NCI-H524 treated with DMSO at 0.1 percent for 48 hours (cell line): ENCODE measurements at regions not wholly inside any gene's neighbourhood (a gene's known extent, or its start where the extent isn't known, plus 50 kb on each side); places are given as distances from the start of the nearest gene placed in this dataset.
"Not testable (repeated sequence)": the region's sequence is repeated elsewhere in the genome, so short reads cannot be mapped to it uniquely, and the experiment has no call there.

Source experiments
- DNase-seq: peaks from one replicate; lab custom pipeline; 2025; lab: John Stamatoyannopoulos, UW

DNA sequence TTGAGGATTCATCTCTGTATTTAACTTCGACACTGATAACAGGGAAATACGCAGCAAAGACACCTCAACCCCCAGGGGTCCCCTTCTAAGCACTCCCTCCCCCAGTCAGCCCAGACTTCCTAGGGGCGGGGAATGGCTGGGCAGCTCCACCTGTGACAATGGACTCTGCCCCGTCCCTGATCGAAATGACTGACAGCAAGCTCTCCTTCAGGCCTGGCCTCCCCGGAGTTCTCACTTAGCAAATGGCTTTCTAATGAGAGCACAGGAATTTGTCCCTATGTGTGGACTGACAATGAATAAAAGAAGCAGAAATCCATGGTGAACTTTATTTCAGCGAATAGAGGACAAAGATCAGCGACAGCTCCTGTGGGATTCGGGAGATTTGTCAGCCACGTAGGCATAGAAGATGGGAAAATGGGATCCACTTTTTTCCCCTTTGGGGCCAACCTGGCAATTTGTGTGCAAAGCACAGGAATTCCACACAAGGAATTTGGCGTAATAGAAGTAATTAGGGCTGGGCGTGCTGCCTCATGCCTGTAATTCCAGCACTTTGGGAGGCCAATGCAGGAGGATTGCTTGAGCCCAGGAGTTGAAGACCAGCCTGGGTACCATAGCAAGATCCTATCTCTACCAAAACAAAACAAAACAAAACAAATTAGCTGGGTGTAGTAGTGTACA is 63.8 kb downstream of the TNFAIP2 start:
- no peak for DNase-seq

DNA sequence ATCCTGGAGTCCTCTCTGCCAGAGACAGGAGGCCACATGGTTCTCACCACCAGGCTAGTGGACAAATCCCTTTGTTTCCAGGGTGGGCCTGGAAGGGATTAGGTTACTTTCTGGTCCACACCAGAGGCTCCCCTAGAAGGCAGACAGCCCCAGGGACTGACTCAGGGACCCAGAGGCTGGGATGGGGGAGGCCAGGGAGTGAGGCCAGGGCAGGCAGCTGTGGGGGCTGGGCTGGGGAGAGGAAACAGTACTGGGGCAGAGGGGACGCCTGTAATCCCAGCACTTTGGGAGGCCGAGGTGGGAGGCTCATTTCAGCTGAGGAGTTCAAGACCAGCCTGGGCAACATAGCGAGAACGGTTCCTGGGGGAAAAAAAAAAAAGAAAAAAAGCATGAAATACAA is 64.7 kb downstream of the TNFAIP2 start:
- DNase-seq: no peak

DNA sequence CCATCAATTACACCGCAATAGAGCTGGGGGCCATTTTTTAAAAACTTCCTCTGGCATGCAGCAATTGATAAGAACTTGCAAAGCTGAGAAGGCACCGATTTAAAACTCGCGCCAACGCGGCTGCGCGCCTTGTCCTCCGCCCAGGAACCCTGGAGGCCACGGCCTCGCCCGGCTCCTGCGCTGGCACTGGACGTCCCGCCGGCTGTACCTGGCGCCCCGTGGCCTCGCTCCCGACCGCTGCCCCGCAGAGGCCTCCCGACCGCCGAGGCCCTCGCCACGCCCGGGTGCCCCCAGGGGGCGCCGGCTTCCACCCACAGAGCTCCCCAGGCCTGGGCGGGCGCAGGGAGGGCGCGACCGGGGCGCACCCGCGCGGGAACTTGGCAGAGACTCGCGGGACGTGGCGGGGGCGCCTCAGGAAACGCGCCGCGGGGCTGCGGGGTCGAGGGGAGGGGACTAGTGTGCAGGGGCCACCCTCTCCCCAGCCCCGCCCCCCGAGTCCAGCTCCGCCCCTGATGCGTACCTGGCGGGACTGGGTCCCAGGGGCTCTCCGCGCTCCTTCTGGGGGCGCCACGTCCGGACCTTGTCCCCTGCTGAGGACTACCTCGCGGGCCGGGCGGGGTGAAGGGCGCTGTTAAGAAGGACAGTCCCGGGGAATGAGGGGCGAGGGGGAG is 65.7 kb downstream of the TNFAIP2 start:
- DNase-seq: no peak

DNA sequence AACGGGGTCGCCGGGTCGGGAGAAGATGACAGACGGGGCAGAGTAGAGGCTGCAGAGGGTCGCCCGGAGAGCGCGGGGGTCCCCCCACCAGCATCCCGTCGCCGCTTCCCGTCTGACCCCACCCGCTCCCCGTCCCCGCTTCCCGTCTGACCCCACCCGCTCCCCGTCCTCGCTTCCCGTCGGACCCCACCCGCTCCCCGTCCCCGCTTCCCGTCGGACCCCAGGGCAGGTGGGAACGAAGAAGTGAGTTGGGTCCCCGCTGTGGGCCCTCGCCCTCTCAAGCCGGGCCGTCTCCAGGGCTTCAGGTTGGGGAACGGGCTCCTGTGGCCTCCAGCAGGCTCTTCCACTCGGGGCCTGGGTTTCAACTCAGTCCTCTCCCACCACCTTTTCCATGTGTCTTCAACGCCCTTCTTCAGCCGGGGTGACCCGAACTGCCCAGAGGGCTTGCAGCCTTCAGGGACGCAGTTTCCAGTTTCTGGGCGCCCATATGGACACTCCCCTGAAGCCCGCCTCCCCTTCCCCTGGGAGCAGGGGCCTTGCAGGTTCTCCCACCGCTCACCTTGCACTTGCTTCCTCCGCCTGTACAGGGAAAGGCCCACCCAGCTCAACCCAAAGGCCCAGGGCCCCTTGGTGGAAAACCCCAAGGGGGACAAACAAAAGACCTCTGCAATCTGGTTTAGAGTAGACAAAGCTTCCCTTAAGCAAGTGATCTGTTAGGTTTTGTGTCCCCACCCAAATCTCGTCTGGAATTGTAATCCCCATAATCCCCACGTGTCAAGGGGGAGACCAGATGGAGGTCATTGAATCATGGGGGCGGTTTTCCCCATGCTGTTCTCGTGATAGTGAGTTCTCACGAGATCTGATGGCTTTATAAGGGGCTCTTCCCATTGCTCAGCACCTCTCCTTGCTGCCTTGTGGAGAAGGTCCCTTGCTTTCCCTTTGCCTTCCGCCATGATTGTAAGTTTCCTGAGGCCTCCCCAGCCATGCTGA is 66.5 kb downstream of the TNFAIP2 start:
- DNase-seq: no peak

- no peak for DNase-seq
Observed at GRCh38 chr14:103190741-103191140, 67.5 kb downstream of the TNFAIP2 start.

- DNase-seq: no peak
Observed at GRCh38 chr14:103191844-103192243, 68.6 kb downstream of the TNFAIP2 start.

DNA sequence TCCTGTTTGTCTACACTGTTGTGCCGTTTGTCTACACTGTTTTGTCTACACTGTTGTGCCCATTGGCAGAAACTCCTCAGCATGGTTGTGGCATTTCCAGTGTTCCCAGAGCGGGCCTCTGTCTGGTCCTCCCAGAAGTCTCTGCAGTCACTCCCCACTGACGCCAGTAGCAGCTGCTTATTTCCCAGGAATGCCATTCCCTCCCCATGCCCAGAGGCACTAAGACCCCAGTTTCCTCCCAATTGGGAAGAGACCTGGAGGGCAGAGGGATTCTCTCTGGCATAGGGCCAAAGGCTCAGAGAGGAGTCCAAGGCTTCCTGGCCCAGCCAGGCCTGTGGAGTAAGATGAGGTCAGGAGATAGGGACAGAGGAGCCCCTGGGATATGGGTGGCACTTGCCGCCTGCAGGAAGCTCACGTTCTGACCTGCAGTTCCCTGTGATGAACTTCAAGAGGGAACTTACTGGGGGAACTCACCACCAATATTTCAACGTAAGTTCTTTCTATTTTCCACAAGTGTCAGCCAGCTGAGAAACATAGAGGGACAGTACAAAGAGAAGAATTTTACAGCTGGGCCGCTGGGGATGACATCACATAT is 69.1 kb downstream of the TNFAIP2 start:
- no peak for DNase-seq

DNA sequence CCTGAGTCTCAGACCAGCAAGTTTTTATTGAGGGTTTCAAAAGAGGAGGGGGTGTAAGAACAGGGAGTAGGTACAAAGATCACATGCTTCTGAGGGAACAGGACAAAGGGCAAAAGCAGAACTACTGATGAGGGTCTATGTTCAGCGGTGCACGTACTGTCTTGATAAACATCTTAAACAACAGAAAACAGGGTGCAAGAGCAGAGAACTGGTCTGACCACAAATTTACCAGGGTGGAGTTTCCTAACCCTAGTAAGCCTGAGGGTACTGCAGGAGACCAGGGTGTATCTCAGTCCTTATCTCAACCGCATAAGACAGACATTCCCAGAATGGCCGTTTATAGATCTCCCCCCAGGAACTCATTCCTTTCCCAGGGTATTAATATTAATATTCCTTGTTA is 69.6 kb downstream of the TNFAIP2 start:
- DNase-seq: not testable (repeated sequence)

DNA sequence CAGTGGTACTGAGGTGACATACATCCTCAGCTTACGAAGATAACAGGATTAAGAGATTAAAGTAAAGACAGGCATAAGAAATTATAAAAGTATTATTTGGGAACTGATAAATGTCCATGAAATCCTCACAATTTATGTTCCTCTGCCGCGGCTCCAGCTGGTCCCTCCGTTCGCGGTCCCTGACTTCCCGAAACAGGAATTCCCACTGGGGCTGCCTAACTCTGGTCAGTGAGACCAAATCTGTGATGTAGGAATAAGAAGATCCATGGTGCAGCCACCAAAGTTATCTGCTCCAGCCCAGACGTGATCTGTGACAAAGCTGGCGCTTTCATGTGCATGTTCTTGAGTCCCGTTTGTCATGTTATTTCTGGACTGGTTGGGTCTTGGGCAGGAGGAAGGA is 70.2 kb downstream of the TNFAIP2 start:
- DNase-seq: not testable (repeated sequence)

GRCh38 chr14:103194256-103195045 is 71.2 kb downstream of the TNFAIP2 start:
- DNase-seq: no peak

DNA sequence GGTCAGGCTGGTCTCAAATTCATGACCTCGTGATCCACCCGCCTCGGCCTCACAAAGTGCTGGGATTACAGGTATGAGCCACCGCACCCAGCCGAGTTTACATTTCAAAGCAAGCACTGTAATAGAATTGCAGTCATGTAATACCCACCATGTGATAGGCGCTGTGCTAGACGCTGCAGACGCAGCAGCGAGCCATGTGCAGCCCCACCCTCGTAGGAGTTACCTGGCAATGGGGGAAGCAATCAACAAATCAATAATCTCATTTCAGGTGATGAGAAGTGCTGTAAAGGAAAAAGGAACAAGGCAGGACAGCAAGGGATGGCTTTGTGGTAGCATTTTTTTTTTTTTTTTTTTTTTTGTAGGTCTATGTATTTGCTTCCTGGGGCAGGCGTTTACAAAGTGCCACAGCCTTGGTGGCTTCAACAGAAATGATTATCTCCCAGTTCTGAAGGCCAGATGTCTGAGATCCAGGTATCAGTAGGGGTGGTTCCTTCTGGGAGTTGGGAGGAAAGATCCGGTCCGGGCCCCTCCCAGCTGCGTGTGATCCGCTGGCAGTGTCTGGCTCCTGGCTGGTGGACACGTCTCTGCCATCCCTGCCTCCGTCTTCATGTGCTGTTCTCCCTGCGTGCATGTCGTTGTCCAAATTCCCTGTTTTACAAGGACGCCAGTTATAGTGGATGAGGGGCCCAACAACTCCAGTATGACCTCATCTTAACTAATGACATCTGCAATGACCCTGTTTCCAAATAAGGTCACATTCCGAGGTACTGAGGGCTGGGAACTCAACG is 72.8 kb downstream of the TNFAIP2 start:
- DNase-seq: no peak

DNA sequence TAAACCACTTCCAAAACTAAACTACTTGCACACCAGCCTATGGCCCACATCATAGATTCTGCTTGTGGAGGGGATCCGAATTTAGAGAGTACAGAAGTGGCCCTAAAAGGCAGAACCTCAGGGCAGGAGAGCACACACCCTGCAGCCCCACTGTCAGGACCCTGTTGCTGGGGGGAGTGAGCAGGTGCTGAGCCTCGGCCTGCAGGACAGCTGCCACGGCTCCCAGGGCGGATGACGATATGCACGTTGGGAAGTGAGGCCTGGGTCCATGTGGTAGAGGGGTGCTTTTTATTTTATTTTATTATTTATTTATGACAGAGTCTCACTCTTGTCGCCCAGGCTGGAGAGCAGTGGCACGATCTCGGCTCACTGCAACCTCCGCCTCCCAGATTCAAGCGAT is 73.5 kb downstream of the TNFAIP2 start:
- DNase-seq: no peak

- DNase-seq: no peak
Observed at GRCh38 chr14:103198131-103199105, 75.2 kb downstream of the TNFAIP2 start.

GRCh38 chr14:103199124-103199523 is 75.9 kb downstream of the TNFAIP2 start:
- no peak for DNase-seq

DNA sequence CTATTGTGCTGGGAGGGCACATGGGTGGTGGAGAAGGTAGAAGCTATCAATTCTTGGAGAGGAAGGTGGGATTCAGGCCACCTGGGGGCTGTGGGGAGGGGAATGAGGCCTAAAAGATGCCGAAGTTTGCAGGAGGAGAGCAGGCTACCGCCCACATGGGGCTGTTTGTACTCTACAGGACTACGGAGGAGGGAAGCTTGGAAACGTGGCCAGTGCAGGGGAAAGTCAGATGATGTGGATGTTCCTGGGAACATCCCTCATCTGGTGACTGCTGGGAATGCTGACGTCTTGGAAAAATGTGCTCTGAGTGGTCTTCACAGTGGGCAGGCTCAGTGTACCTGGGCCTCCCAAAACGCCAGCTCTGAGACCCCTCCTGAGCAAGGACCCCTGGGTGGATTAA is 78.5 kb downstream of the TNFAIP2 start:
- no peak for DNase-seq

GRCh38 chr14:103204852-103205540 is 81.7 kb downstream of the TNFAIP2 start:
- DNase-seq: no peak

GRCh38 chr14:103205541-103205906 is 82.3 kb downstream of the TNFAIP2 start:
- no peak for DNase-seq

- no peak for DNase-seq
Observed at GRCh38 chr14:103206023-103206481, 82.8 kb downstream of the TNFAIP2 start.
